HG03460 (cell line): ENCODE measurements at regions not wholly inside any gene's neighbourhood (a gene's known extent, or its start where the extent isn't known, plus 50 kb on each side); places are given as distances from the start of the nearest gene placed in this dataset.

Experiments used
- ATAC-seq: cut with Tn5 transposase; IDR thresholded peaks from one replicate; pipeline ENCODE4 v1.9.1; 2021; ENCODE audit not compliant: unreplicated experiment

DNA sequence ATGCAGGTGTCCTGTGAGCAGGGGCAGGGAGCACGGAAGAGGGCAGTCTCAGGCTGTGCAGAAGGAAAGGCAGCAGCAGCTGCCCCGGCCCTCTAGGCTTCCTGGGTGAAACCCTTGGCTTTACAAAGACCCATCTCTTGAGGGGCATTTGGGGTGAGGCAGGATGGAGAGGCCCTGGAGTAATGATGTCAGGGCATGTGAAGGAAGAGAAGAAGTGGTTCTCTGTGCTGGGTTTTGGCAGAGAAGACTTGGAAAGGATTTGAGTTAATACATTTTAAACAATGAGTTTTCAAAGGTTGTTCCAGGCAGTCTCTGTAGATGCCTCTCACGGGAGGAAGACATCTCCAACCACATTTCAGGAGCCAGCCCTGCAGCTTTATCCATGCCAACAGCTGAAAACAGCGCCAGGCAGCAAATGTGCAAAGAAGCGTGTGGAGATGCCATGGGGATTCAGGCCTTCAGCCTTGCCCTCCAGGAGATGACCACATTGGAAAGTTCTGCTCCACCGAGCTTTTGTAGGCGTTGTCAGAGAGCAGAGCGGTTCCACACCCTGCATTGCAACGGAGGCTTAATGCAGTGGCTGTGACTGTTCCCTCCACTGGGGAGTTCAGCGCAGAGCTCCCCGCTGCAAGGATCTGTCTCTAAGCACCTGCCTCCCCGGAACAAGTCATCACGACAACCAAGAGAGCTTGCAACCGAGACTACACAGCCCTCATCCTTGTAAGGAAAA lies 322.8 kb downstream of the UQCRFS1 start:
- no peak for ATAC-seq

DNA sequence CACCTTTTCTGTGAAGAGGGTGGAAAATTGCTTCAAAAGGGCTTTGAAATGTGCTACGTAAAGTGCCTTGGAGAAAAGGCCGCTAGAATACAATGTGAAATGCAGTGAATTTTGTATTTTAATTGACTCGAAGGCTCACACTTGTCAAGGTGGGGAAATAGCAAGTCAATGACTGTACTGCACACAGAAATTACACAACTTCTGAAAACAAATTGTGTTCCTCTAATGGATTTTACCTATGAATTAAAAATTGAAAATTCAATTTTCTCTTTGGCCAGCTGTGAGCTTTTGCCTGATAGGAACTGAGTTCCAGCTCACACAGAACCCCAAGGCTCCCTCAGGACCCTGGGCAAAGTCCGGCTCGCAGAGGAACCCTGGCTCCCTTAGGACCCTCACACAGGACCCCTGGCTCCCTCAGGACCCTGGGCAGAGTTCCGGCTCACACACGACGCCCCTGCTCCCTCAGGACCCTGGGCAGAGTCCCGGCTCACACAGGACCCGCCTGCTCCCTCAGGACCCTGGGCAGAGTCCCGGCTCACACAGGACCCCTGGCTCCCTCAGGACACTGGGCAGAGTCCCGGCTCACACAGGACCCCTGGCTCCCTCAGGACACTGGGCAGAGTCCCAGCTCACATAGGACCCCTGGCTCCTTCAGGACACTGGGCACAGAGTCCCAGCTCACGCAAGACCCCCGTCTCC lies 324.9 kb downstream of the UQCRFS1 start:
- ATAC-seq = no peak

DNA sequence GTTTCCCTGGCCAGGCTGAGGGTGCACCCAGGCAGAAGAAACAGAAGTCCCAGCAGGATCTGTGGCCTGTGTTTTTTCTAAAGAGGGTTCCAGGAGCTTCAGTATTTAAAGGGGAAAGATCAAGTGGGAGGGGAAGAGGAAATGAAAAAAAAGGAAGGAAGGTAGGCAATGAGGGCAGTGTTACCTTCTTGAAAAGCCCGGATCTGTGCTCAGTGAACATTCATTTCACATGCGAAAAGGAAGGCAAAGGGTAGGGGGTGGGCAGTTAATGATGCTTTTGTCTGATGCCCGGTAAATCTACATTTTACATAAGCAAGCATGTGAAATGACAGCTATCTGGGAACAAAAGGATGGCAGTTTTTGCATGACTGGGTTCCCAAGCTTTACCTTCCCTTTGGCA lies 326.2 kb downstream of the UQCRFS1 start:
- no peak for ATAC-seq

DNA sequence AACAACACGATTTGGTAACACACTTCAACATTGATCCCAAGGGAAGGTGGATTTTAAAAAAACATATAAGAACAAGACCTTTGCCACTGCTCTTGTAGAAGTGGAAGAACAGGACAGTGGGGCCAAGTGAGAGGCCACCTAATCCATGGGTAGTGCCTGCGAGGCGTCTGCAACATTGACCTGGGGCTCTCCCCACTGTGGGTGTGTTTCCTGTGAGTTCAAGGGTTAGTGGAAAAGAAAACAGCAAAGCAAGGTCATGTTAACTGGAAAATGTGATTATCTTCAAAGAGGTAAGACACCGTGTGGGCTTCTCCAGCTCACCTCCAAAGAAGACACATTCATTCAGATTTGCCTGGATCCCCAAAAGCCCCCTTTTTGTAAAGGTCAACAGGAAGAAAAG lies 327.0 kb downstream of the UQCRFS1 start:
- no peak for ATAC-seq

DNA sequence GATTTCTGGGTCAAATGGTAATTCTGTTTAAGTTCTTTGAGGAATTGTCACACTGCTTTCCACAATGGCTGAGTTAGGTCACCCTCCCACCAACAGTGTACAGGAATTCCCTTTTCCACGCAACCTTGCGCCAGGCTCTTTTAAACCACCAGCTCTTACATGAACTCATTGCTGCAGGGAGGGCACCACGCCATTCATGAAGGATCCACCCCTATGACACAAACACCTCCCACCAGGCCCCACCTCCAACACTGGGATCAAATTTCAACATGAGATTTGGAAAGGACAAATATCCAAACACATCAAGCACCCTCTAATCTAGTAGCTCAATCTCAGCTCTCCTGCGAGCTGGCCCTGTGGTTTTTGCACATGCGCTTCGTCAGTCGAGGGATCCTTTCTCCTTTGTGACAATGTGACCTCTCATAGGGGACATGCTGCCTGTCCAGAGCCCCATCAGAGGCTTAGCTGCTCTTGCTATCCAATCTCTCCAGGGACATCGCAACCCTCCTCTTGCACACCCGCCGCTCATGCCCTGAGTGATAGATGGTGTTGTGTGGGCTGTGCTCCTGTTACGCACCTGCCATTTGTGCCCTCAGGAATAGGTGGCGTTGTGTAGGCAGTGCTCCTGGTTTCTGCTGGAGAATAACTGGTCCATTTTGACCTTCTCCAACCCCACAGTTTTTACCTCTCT lies 328.0 kb downstream of the UQCRFS1 start:
- no peak for ATAC-seq

DNA sequence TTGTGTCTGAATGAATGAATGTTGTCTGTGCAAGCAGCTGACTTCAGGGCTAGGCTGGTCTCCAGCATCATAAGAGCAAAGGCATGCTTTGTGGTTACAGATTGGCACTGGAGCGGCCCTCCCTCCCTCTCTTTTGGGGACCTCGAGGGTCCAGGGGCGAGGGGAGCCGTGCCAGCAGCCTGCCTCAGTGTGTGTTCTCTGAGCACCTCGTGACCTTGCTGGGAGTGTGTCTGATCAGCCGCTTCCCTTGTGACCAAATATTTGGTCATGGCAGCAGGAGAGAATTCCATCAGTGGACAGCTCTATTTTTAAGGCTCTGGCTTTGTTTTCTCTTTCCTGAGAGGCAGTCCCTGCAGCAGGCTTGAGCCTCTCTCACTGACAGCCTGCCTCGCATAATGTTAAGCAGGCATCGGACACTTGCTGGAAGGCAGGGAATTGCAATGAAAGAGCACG lies 329.7 kb downstream of the UQCRFS1 start:
- ATAC-seq = no peak

DNA sequence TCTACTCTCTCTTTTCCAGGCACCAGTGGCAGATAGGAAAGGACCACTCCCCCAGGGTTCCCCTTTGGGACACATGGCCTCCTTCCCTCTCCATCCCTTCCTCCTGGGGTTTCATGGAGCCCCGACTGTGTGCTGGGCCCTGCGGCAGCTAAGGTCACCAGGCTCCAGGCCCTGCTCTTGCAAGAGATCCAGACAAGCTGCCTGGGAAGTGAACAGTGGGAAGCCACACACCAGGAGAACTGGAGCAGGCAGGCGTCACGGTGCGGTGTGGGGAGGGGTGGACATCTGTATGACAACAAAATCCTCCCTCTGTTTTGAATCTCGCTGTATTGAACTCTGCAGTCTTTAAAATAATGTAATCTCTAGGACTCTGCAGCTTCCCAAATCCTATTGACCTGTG lies 330.1 kb downstream of the UQCRFS1 start:
- no peak for ATAC-seq

DNA sequence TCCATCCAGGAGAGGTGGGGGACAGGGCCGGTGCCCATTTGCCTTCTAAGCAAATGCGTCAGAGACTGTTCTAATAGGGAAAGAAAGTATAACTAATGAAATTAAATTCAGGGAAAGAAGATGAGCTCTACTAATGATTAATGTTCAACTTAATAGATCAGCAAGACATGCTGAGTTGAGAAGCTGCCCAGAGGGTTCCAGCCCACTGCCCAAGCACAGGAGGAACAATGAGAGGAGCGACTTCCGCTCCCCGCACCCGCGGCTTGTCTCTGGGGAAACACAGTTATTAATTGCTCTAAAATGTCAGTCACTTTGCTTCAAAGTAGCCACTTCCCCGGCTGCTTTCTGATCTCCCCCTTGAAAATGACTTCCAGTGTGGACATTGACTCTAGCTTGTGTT lies 331.3 kb downstream of the UQCRFS1 start:
- no peak for ATAC-seq

DNA sequence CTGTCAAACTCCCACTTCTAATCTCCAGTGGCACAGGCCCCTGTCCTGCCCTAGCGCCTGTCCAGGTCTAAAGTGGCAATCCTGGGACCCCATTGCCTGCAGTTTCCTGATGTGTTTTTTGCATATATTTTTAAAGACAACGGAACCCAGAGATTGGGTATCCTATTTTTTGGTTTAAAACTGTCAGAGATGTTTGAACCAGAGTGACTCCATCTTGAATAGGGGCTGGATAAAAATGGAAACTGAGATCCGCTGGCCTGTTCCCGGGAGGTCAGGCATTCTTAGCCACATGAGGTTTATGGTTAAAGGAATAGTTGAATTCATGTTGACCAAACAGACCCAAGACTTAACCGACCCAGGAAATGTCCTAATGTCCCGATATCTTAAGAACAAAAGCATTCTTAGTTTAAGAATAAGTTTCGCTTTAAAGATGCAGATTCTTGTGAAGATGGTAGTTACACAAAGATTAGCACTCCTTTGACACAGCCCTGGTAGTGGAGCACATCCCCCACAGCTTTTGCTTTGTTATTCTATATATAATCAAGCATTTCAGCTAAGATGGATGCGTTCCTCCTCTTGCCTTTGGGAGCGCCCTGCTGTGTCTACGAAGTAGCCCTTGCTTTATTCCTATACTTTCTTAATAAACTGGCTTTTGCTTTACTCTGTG lies 332.1 kb downstream of the UQCRFS1 start:
- ATAC-seq = no peak

DNA sequence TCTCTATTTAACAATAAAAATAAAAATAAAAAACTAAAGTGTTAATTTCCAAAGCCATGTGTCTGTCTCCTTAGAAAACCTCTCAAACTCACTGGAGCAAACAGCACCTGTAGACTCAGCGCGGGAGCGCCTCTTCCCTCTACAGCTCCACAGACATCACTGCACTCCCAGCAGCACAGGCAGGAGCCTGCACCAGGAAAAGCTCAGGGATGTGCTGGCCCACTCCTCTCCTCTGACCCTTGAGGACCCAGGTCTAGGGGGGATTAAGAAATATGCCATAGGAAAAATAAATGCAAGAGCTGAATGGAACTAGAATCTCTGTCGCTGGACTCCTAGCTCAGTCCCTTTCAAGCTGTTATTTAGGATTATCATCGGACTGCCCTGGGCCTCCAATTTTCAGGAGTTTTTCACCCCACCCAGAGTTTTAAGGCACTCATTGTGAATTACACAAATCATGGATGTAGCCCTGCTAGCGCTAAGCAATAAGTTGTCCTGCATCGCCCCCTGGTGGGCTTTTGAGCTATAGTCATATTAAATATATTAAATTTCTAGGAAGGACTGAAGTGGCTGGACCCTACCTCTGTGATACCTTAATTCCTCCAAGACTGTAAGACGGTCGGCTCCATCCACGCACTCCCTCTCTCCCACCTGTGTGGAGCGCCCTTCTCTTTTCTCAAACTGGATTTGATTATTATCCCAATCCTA lies 333.9 kb downstream of the UQCRFS1 start:
- ATAC-seq = no peak

DNA sequence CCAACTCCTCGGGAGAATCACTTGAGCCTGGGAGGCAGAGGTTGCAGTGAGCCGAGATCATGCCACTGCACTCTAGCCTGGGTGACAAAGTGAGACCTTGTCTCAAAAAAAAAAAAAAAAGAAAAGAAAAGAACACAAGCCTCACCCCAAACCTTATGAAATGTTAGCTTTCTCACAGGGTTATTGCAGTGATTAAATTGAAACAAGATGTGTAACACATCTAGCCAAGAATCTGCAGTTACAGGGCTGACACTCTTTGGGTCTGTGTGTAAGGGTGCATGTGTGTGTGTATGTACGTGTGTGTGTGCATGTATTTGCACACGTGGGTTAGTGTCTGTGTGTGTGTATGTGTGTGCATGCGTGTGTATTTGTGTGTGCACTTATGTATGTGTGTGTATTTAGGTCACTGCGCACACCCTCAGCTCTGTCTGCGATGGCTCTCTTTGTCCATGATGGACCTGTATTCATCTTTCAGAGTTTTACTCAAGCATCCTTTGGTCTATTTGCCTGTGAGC lies 336.3 kb downstream of the UQCRFS1 start:
- no peak for ATAC-seq

DNA sequence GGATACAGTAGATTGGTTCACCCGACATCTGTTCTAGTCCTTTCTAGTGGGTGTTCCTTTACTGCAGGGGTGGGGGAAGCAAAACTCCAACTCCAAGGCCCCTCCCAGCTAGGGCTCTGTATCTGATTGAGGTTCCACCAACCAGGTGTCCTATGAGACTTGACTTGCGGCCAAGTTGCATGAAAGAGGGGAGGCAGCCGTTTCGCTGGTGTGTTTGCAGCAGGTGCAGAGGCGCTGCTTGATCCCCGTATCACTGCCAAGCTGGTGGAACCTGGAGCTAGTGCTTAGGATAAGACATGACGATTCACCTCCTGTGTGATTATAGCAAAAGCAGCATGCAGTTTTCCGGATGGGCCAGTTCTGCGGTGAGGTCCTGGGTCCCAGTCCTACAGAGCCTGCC lies 338.2 kb downstream of the UQCRFS1 start:
- no peak for ATAC-seq

DNA sequence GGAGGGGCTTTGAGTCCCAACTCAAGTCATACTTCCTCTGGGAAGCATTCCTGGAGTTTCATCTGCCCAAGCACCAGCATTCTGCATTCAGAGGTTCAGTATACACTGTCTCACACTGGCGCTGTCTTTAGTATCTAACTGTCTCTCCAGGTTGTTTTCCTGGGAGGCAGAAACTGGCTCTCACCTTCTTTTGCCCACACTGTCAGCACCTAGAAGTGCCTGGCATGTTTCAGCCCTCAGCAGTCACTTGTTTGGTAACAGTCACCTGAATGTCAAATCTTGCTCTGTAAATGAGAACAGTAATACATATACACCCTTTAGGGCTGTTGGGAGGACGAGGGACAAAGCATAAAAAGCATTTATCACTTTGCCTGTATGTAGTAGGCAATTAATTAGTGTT lies 339.6 kb downstream of the UQCRFS1 start:
- no peak for ATAC-seq

DNA sequence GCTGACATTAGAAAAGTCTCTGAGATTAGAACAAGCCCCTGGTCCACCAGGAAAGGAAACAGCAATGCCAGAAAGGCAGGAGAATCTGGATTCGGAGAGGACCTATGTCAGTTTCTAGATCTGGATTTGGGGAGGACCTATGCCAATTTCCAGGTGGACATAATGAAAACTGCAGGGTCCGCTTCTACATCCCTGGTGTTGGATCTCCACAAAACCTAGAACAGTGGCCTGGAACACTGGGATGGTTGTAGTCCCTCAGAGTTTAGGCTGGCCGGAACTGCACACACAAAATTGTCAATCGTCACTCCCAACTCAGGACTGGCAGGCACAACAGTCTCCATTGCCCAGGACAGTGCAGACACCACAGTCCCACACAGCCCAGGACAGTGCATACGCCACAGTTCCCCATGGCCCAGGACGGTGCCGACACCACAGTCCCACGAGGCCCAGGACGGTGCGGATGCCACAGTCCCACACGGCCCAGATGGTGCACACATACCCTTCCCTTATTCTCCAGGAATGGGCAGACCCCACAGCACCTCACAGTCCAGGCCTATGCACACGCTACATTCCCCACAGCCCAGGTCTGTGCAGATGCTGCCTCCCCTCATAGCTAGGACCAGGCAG lies 341.7 kb downstream of the UQCRFS1 start:
- no peak for ATAC-seq

DNA sequence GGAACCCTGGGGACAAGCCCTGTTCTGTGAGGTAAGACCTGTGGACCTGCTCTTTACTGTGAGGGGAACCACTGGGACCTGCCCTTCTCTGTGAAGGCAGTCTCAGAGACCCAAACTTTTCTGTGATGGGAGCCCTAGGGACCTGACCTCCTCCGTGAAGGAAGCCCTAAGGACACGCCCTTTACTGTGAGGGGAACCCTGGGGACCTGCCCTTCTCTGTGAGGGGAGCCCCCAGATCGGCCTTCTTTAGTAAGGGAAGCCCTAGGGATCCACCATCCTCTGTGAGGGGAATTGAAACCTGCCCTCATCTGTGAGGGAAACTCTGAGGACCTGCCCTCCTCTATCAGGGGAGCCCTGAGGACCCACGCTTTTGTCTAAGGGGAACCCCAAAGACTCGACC lies 343.5 kb downstream of the UQCRFS1 start:
- no peak for ATAC-seq

DNA sequence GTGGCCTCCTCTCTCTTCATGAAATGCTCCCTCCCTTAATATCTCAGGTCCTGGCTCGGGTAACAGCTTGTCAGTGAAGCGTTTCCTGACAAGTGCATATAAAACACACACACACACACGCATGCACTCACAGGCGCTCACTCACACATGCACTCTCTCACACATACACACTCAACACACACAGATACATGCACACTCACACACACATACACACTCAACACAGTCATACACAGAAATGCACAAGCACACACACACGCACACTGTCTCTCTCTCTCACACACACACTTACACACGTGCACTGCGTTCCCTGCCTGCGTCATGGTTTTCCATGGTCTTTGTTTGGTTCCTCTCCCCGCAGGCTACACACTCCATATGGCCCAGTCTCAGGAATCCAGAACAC lies 344.1 kb downstream of the UQCRFS1 start:
- no peak for ATAC-seq

DNA sequence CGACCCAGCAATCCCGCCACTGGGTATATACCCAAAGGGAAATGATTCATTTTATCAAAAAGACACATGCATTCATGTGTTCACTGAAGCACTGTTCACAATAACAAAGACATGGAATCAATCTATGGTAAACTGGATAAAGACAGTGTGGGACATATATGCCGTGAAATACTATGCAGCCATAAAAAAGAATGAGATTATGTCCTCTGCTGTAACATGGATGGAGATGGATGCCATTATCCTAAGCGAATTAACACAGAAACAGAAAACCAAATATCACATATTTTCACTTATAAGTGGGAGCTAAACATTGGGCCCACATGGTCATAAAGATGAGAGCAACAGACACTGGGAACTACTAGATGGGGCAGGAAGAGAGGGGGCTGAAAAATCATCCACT lies 345.0 kb downstream of the UQCRFS1 start:
- no peak for ATAC-seq

DNA sequence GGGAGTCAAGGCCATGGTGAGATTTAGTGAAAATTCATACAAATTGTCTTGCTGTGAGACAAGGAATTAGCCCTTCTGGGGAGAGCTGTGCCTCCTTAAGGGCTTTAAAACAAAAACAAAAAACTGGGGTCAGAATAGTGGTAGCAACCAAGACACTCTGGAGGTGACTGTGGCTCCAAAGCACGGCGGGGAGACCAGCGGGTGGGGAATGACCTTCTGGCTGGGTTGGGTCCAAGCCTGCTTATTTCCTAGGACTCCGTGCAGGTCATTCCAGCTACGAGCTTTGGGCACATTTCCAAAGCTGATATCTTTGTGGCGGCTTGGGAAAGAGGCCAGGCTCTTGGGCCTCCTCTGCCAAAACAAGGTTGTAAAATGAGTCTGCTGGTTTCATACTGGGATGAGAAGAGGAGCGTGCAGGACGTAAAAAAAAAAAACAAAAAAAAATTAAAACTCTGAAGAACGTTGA lies 348.3 kb downstream of the UQCRFS1 start:
- no peak for ATAC-seq

DNA sequence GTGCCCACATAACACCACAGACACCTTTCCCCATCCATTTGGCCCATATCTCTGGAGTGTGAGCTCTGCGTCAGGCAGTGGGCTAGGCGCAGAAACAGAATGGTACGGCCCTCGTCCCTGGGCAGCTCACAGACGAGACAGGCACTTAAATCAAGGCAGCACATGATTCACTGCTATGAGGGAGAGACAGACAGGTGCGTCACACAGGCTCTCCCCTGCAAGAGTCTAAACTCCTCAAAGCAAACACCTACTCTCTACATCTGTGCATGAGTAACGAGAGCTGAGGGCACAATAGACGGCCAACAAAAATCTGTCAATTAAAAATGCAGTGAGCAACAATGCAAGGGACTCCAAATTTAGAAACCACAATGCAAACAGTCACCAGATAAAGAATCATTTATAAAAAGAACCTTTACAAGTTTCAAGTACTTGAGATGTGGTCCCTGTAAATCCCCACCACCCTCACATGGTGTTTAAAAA lies 348.9 kb downstream of the UQCRFS1 start:
- ATAC-seq = no peak

DNA sequence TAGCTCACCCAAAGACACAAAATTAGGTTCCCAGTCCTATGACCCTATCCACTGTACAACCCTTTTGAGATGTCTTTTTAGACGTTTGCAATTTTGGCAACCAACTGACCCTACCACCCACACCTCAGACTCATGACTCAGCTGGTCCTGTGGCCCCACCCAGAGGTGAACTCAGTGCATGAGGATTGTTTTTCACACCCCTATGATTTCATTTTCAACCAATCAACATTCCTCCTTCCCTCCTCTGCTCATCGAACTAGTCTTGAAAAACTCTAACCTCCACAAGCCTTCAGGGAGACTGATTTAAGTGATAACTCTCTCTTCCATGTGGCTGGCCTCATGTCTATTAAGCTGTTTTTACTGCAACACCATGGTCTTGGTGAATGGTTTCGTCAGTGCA lies 350.7 kb downstream of the UQCRFS1 start:
- no peak for ATAC-seq
